Naive thymus-derived CD4-positive, alpha-beta T cell (primary cell): ENCODE measurements at regions not wholly inside any gene's neighbourhood (a gene's known extent, or its start where the extent isn't known, plus 50 kb on each side); places are given as distances from the start of the nearest gene placed in this dataset.

ENCODE experiments used
- ATAC-seq: fragments of 150-1000 bp; cut with Tn5 transposase; 2 replicates; pipeline ENCODE4 v1.10.0; 2021; ENCODE audit warnings: mild to moderate bottlenecking, moderate library complexity
- CTCF ChIA-PET: fragments of 350-600 bp; sonication (Branson Sonifier 250); formaldehyde crosslinking; loops from one replicate; lab custom pipeline; 2021; ENCODE audit warnings: antibody characterized with exemption; lab: Charles Lee
- POLR2A ChIA-PET: fragments of 350-600 bp; sonication (Branson Sonifier 250); formaldehyde crosslinking; loops from one replicate; lab custom pipeline; 2021; ENCODE audit warnings: antibody characterized with exemption, inconsistent platforms; lab: Charles Lee
- DNase-seq, 9 donors: peaks; one replicate each; pipeline versions ENCODE4 v3.0.0 to v3.0.0-alpha.2; 2020 to 2022; ENCODE audit warnings: mixed read lengths in 1 of 9
- H3K27ac ChIP-seq: one replicate; pipeline ENCODE4 v1.7.0; 2013; ENCODE audit warnings: mild to moderate bottlenecking, low read depth, low read length, moderate library complexity
- H3K27me3 ChIP-seq, 2 donors: one replicate each; pipeline ENCODE4 v1.7.0; 2013; ENCODE audit warnings: low read length in 2 of 2, mild to moderate bottlenecking in 2 of 2, moderate library complexity in 2 of 2; ENCODE audit not compliant: control insufficient read depth in 2 of 2, insufficient read depth in 2 of 2
- H3K36me3 ChIP-seq, 3 experiments: 1 replicate in 2 of 3; 2 replicates in 1 of 3; pipeline ENCODE4 v1.7.0; 2013; ENCODE audit warnings: low read length in 3 of 3, mild to moderate bottlenecking in 3 of 3, moderate library complexity in 1 of 3; ENCODE audit not compliant: insufficient read depth in 3 of 3, control insufficient read depth in 2 of 3
- H3K4me1 ChIP-seq, 2 donors: one replicate each; pipeline ENCODE4 v1.7.0; 2013; ENCODE audit warnings: low read length in 2 of 2, mild to moderate bottlenecking in 2 of 2, moderate library complexity in 1 of 2; ENCODE audit not compliant: control insufficient read depth in 2 of 2, insufficient read depth in 2 of 2
- H3K4me3 ChIP-seq: 2 replicates; pipeline ENCODE4 v1.7.0; 2013; ENCODE audit warnings: mild to moderate bottlenecking, low read length
- H3K9me3 ChIP-seq, 3 experiments: 1 replicate in 2 of 3; 2 replicates in 1 of 3; pipeline ENCODE4 v1.7.0; 2013; ENCODE audit warnings: low read length in 3 of 3; ENCODE audit not compliant: control insufficient read depth in 2 of 3
- H3K27ac Mint-ChIP-seq, 9 donors: one replicate each; pipeline ENCODE4 v1.8.0; 2020 to 2022; ENCODE audit warnings: mixed read lengths in 9 of 9, mild to moderate bottlenecking in 8 of 9, moderate library complexity in 5 of 9, inconsistent platforms in 2 of 9
- H3K27me3 Mint-ChIP-seq, 5 donors: one replicate each; pipeline ENCODE4 v1.8.0; 2021 to 2022; ENCODE audit warnings: mixed read lengths in 5 of 5, mild to moderate bottlenecking in 1 of 5
- H3K36me3 Mint-ChIP-seq, 5 donors: one replicate each; pipeline ENCODE4 v1.8.0; 2020 to 2022; ENCODE audit warnings: mixed read lengths in 5 of 5, mild to moderate bottlenecking in 3 of 5, inconsistent platforms in 1 of 5
- H3K4me1 Mint-ChIP-seq, 7 donors: one replicate each; pipeline ENCODE4 v1.8.0; 2020 to 2022; ENCODE audit warnings: mixed read lengths in 7 of 7, mild to moderate bottlenecking in 3 of 7, inconsistent platforms in 1 of 7
- H3K4me3 Mint-ChIP-seq, 10 donors: one replicate each; pipeline ENCODE4 v1.8.0; 2020 to 2022; ENCODE audit warnings: mild to moderate bottlenecking in 10 of 10, mixed read lengths in 10 of 10, moderate library complexity in 6 of 10, inconsistent platforms in 2 of 10
- H3K9me3 Mint-ChIP-seq, 11 donors: one replicate each; pipeline ENCODE4 v1.8.0; 2020 to 2022; ENCODE audit warnings: mixed read lengths in 11 of 11, mild to moderate bottlenecking in 4 of 11, inconsistent platforms in 1 of 11, moderate library complexity in 1 of 11
- intact Hi-C, 2 donors: fragments of 100-400 bp; cut with micrococcal nuclease; formaldehyde crosslinking; loops; one replicate each; pipeline ENCODE4 v1.15.1; 2023

DNA sequence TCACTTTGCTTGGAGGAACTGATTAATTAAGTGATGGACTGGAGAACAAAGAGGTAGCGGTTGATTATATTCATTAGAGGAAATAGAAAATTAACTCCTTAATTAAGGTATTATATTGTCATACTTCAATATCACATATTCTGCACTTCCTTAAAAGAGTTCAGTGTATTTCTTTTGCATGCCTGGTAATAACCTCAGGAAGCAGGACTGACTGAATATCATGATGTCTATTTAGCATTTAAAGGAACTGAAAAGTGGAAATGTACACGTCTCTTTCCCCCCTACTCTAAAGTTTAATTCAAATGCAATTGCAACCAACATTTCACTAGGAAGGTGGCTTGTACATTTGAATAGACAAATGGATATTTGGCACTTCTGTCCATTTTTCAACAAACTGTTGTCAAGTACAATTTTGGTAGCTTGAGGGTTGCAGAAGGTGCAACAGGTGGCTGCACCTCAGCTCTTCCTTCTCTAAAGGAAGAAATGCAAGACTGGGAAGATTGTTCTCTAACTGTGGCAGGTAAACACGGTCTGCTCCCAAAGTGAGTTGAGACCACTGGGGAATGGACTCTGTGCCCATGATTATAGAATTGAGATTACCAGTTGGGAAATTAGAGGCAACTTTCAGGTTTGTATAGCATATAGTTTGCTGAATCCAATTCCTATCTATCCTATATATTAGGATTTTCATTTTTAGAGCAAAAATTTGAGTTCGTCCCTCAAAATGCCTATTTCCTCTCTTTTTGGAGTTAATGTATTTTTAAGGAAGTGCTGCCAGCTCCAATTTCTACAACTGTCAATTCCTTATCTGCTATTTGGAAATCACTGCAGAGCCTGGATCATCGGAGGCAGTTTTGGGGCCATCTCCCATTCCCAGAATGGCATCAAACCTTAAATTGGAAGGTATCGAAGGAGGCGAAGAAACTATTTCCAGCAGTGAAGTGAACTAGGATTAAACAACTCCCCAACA is 98.9 kb upstream of the TAF11L2 start:
- Histone ChIP-seq H3K4me1 (no peaks in the 10 kb centered on the region), H3K9me3 (no peaks in the 10 kb centered on the region), H3K36me3 (no peaks in the 10 kb centered on the region), H3K27me3 (no peaks in the 10 kb centered on the region), H3K27ac (no peak overlapping the region), H3K4me3 (no peak overlapping the region)
- ATAC-seq (no peak), DNase-seq (no peak)
- H3K27me3 Mint-ChIP-seq = peaks cover 0 to 5% (median 0%) of the 10 kb centered on the region in 5 donors
- no peak overlapping the region for H3K27ac Mint-ChIP-seq
- H3K4me1 Mint-ChIP-seq = peaks cover 0 to 3% (median 0%) of the 10 kb centered on the region in 7 donors
- POLR2A ChIA-PET = no interaction called here
- CTCF ChIA-PET = no interaction called here
- H3K9me3 Mint-ChIP-seq = peaks cover 0 to 21% (median 6%) of the 10 kb centered on the region in 11 donors
- H3K36me3 Mint-ChIP-seq = peaks cover 0 to 3% (median 0%) of the 10 kb centered on the region in 5 donors
- H3K4me3 Mint-ChIP-seq = no peak overlapping the region
- intact Hi-C loops = no loop called here

DNA sequence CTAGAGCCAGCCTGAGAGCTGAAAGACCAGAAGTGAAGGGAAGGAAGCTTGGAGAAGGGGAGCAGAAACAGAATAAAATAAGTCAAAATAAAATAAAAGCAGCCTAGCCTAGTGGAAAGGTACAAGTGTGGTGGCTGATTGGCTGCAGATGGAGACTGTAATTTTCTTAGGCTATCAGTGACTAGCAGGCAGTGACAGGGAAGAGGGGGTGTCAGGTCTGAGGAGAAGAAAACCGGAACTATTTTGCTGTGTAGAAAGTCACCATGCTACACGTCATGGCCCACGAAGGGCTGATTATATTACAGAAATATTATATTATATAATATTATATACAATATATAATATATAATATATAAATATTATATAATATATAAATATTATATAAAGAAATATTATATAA is 98.1 kb upstream of the TAF11L2 start:
- no peak for ATAC-seq
- H3K4me1 Mint-ChIP-seq = peaks cover 0 to 3% (median 0%) of the 10 kb centered on the region in 7 donors
- intact Hi-C loops = no loop called here
- no peak overlapping the region for H3K27ac Mint-ChIP-seq
- peaks cover 0 to 3% (median 0%) of the 10 kb centered on the region in 5 donors for H3K36me3 Mint-ChIP-seq
- H3K9me3 Mint-ChIP-seq = peaks cover 0 to 17% (median 4%) of the 10 kb centered on the region in 11 donors
- H3K4me3 Mint-ChIP-seq = no peak overlapping the region
- Histone ChIP-seq H3K4me1 (no peaks in the 10 kb centered on the region), H3K27me3 (no peaks in the 10 kb centered on the region), H3K27ac (no peak overlapping the region), H3K4me3 (no peak overlapping the region), H3K9me3 (no peaks in the 10 kb centered on the region), H3K36me3 (no peaks in the 10 kb centered on the region)
- ChIA-PET POLR2A (no interaction called here), CTCF (no interaction called here)
- DNase-seq = no peak
- H3K27me3 Mint-ChIP-seq = peaks cover 0 to 5% (median 0%) of the 10 kb centered on the region in 5 donors

DNA sequence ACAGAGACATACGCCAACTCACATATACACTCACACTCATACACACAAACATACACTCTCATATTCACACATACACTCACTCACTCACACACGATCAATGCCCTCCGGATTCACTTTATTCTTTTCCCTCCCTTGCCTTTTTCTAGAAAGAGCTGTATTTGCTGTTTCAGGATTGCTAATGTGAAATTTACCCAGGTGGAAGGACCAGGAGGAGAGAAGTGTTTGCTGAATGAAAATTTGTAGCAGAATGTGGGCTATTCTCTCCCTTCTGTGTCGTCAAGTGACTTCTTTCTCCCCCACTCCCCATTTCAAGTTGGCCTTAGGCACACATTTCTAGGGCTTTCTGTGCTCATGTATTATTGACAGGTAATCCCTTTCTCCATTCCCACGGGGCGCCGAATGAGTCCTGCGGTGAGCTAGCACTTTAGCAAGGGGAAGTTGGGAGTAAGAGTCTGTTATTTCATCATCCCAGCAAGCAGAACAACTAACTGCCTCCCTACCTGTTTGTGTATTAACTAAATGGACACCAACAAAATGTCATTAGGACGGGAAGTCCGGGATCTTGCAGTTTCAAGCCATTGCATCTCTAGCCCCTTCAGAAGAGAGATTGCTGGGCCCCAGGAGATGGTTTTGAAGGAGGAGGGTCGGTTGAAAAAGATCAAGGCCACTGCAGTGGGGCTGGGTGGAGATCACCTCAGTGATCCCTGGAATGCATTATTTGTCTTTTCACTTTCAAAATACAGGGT is 97.1 kb upstream of the TAF11L2 start:
- H3K4me3 ChIP-seq = no peak overlapping the region
- no peaks in the 10 kb centered on the region for H3K36me3 ChIP-seq
- ATAC-seq = no peak
- Mint-ChIP-seq H3K4me3 (peak overlapping the region in 1 of 10 donors; percentile 53), H3K9me3 (peaks cover 0 to 17% (median 3%) of the 10 kb centered on the region in 11 donors), H3K4me1 (peaks cover 0 to 3% (median 0%) of the 10 kb centered on the region in 7 donors), H3K27ac (no peak overlapping the region), H3K36me3 (peaks cover 0 to 3% (median 0%) of the 10 kb centered on the region in 5 donors), H3K27me3 (peaks cover 0 to 5% (median 0%) of the 10 kb centered on the region in 5 donors)
- intact Hi-C loops = no loop called here
- H3K9me3 ChIP-seq = no peaks in the 10 kb centered on the region
- DNase-seq = no peak
- no peak overlapping the region for H3K27ac ChIP-seq
- CTCF ChIA-PET = no interaction called here
- POLR2A ChIA-PET = no interaction called here
- H3K27me3 ChIP-seq = no peaks in the 10 kb centered on the region
- no peaks in the 10 kb centered on the region for H3K4me1 ChIP-seq

DNA sequence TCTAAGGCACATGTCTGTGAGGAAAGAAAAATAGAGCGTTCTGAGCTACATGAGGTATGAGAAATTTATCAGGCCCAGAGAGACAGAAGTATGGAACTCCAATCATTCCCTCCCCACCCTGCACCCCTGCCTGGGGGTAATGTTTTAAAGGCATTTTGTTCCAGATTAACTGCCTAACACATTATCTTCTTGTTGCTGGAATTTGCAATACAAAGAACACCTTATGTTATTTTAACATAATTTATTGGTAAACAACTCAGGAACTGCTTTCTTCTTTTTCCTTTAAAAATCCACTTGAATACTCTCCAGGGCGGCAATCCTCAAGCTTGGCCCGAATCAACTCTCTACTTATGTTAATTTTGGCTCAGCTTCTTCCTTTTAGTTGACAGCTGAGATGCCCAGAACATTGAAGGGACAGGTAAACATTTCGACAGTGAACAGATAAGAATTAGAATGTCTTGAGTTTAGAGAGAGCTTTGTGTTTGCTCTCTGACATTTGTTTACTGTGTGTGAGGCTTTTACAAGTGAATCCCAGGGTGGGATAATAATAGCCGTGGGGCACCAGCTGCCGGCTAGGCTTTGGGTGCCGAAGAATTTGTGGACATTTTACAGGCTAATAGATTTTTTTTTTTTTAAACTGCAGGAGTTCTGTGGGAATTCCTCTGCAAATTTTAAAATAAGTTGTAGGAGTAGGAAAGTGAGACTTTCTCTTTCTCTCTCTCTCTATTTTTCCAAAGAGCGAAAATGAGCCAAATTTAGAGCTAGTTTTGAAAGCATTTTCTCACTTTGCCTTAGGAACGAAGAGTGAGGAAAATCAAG is 96.4 kb upstream of the TAF11L2 start:
- H3K4me3 Mint-ChIP-seq = no peak overlapping the region

DNA sequence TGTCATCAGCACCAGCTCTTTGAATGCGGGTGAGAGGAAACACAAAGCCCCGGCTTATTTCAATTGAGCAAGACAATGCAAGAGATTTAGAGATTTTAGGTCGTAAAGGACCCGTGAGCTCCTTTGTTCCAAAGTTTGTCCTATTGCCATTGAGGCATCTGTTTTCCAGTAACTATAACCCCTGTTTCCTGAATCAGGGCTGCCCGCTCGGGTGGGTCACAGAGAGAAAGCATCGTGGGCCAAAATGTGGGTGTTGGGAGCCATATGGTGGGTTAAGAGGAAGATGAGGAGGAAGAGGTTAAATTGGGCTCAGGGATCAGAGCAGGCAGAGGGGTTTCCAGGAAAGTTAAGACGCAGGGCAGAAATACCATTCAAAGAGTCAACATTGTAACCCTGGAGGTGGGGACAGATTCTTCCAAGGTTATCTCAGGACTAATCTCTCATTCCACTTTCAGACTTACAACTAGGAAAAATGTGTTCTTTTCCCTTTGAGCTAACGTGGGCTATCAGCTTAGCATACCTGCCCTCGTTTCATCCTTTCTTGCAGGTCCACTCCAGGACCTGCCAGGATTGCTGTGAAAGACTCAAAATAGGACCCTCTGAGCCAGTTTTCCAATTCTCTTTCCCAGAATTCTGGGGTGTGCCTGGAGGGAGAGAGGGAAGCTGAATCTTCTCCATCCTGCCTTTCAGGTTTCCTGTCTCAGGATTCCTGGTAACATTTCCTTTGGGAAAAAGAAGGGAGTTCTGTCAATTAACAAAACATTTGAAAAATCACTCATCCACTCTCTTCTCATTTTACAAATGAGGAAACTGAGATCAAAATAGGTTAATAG is 95.5 kb upstream of the TAF11L2 start:
- H3K4me1 ChIP-seq = no peaks in the 10 kb centered on the region
- no peak overlapping the region for H3K4me3 ChIP-seq
- DNase-seq = no peak
- H3K36me3 ChIP-seq = no peaks in the 10 kb centered on the region
- ChIA-PET POLR2A (no interaction called here), CTCF (no interaction called here)
- H3K9me3 ChIP-seq = no peaks in the 10 kb centered on the region
- Mint-ChIP-seq H3K27ac (no peak overlapping the region), H3K9me3 (peaks cover 0 to 14% (median 2%) of the 10 kb centered on the region in 11 donors), H3K4me1 (peaks cover 0 to 2% (median 0%) of the 10 kb centered on the region in 7 donors), H3K36me3 (no peaks in the 10 kb centered on the region), H3K27me3 (peaks cover 0 to 5% (median 0%) of the 10 kb centered on the region in 5 donors), H3K4me3 (no peak overlapping the region)
- no peaks in the 10 kb centered on the region for H3K27me3 ChIP-seq
- H3K27ac ChIP-seq = no peak overlapping the region
- intact Hi-C loops = no loop called here
- ATAC-seq = no peak

More for the DNA sequence above, 96.4 kb upstream of the TAF11L2 start:
- DNase-seq (no peak), ATAC-seq (no peak)
- Mint-ChIP-seq H3K9me3 (peaks cover 0 to 15% (median 2%) of the 10 kb centered on the region in 11 donors), H3K36me3 (peaks cover 0 to 2% (median 0%) of the 10 kb centered on the region in 5 donors), H3K4me1 (peaks cover 0 to 3% (median 0%) of the 10 kb centered on the region in 7 donors), H3K27me3 (peaks cover 0 to 5% (median 0%) of the 10 kb centered on the region in 5 donors), H3K27ac (no peak overlapping the region)
- ChIA-PET POLR2A (no interaction called here), CTCF (no interaction called here)
- no peaks in the 10 kb centered on the region for H3K4me1 ChIP-seq
- no peaks in the 10 kb centered on the region for H3K36me3 ChIP-seq
- H3K4me3 ChIP-seq = no peak overlapping the region
- no peaks in the 10 kb centered on the region for H3K27me3 ChIP-seq
- intact Hi-C loops = no loop called here
- no peaks in the 10 kb centered on the region for H3K9me3 ChIP-seq
- H3K27ac ChIP-seq = no peak overlapping the region
